ENCODE measurements at regions not wholly inside any gene's neighbourhood (a gene's known extent, or its start where the extent isn't known, plus 50 kb on each side); places are given as distances from the start of the nearest gene placed in this dataset.

DNA sequence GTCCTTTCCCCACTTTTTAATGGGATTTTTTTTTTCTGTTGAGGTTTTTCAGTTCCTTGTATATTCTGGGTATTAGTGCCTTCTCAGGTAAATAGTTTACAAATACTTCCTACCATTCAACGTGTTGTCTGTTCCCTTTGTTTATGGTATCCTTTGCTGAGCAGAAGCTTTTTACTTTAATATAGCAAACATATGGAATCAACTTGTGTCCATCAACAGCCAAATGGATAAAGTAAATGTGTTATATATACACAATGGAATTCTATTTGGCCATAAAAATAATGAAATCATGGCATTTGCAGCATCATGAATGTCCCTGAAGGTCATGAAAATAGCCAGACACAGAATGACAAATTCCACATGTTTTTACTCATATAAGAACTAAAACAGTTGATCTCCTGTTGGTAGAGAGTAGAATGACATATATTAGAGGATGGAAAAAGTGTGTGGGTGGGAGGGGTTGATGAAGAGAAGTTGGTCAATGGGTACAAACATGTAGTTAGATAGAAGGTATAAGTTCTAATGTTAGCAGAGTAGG is 500.8 kb downstream of the SLITRK6 start:
- TF ChIP-seq POLR2A (IDR thresholded peaks at IDR 0.05; ENCODE audit: low read length) (no peak), GATA1 (IDR thresholded peaks at IDR 0.05; ENCODE audit: low read depth, low read length) (no peak)

Data from erythroblast (primary cell).